ENCODE measurements at regions not wholly inside any gene's neighbourhood (a gene's known extent, or its start where the extent isn't known, plus 50 kb on each side); places are given as distances from the start of the nearest gene placed in this dataset.
"Not testable (repeated sequence)": the region's sequence is repeated elsewhere in the genome, so short reads cannot be mapped to it uniquely, and the experiment has no call there.

DNA sequence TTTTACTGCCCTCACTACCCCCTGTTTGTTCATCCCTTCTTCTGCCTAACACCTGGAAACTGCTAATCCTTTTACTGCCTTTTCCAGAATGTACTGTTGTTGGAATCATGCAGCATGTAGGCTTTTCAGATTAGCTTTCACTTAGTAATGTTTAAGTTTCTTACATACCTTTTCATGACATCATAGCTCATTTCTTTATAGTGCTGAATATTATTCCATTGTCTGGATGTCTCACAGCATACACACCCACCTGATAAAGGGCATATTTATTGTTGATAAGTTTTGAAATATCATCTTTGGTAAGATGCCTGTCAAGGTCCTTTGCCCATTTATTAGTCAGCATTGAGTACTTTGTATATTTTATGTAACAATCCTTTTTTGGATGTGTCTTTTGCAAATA is 588.2 kb upstream of the NRSN1 start:
- Histone ChIP-seq H4K20me1 (ENCODE audit: insufficient read depth, low read length) (no peaks in the 10 kb centered on the region), H3K27ac (ENCODE audit: low read length) (no peak overlapping the region), H3K9me3 (ENCODE audit: insufficient read depth, low read length) (no peaks in the 10 kb centered on the region), H3K4me3 (ENCODE audit: low read length) (no peak overlapping the region), H2AFZ (ENCODE audit: low read depth, low read length) (no peak overlapping the region), H3K9ac (ENCODE audit: low read length) (no peak overlapping the region), H3K4me2 (ENCODE audit: low read length) (no peak overlapping the region), H3K27me3 (ENCODE audit: low read depth, low read length) (no peaks in the 10 kb centered on the region), H3K36me3 (replicated peaks; ENCODE audit: low read depth, low read length) (peaks cover 5% of the 10 kb centered on the region), H3K79me2 (ENCODE audit: low read length) (no peaks in the 10 kb centered on the region), H3K4me1 (ENCODE audit: low read length) (peaks cover 4% of the 10 kb centered on the region)
- TF ChIP-seq, protein P1, sequence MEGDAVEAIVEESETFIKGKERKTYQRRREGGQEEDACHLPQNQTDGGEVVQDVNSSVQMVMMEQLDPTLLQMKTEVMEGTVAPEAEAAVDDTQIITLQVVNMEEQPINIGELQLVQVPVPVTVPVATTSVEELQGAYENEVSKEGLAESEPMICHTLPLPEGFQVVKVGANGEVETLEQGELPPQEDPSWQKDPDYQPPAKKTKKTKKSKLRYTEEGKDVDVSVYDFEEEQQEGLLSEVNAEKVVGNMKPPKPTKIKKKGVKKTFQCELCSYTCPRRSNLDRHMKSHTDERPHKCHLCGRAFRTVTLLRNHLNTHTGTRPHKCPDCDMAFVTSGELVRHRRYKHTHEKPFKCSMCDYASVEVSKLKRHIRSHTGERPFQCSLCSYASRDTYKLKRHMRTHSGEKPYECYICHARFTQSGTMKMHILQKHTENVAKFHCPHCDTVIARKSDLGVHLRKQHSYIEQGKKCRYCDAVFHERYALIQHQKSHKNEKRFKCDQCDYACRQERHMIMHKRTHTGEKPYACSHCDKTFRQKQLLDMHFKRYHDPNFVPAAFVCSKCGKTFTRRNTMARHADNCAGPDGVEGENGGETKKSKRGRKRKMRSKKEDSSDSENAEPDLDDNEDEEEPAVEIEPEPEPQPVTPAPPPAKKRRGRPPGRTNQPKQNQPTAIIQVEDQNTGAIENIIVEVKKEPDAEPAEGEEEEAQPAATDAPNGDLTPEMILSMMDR (IDR thresholded peaks at IDR 0.05; ENCODE audit: low read depth, low read length) = no peak
- no peak for TF ChIP-seq EZH2phosphoT487 (IDR thresholded peaks at IDR 0.05; ENCODE audit: low read depth)

DNA sequence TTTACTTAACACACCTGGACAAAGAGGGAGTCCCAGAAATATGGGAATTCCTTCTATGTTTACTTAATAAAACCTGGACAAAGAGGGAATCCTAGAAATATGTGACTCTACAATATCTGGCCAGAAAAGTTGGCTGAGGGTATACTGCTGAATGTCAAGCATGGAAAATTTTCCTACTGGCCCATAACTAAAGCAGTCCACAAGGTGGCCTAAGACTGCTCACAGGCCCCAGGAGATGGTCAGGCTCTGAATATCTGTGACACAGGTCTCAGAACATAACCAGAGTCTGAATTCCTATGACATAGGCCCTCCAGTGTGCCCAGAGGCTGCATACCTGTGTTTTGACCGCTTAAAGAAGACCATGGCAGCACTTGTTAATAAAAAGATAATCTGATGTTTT is 578.2 kb upstream of the NRSN1 start:
- Histone ChIP-seq H3K27me3 (ENCODE audit: low read depth, low read length) (no peaks in the 10 kb centered on the region), H4K20me1 (ENCODE audit: insufficient read depth, low read length) (no peaks in the 10 kb centered on the region), H3K4me3 (ENCODE audit: low read length) (0 out of 2 replicates have a peak overlapping the region, but pooled peaks have one; percentile 10), H3K4me1 (ENCODE audit: low read length) (peaks cover 29% of the 10 kb centered on the region), H3K9ac (ENCODE audit: low read length) (peak overlapping the region; percentile 28; the same call in 1 of the 2 replicates), H3K4me2 (ENCODE audit: low read length) (peak overlapping the region; percentile 50), H3K36me3 (replicated peaks; ENCODE audit: low read depth, low read length) (peaks cover 8% of the 10 kb centered on the region), H3K79me2 (ENCODE audit: low read length) (no peaks in the 10 kb centered on the region), H2AFZ (ENCODE audit: low read depth, low read length) (peak overlapping the region; percentile 58; the same call in 1 of the 2 replicates), H3K27ac (ENCODE audit: low read length) (peak overlapping the region; percentile 76), H3K9me3 (ENCODE audit: insufficient read depth, low read length) (no peaks in the 10 kb centered on the region)
- TF ChIP-seq, protein P1 (IDR thresholded peaks at IDR 0.05; ENCODE audit: low read depth, low read length) = no peak
- no peak for TF ChIP-seq EZH2phosphoT487 (IDR thresholded peaks at IDR 0.05; ENCODE audit: low read depth)

DNA sequence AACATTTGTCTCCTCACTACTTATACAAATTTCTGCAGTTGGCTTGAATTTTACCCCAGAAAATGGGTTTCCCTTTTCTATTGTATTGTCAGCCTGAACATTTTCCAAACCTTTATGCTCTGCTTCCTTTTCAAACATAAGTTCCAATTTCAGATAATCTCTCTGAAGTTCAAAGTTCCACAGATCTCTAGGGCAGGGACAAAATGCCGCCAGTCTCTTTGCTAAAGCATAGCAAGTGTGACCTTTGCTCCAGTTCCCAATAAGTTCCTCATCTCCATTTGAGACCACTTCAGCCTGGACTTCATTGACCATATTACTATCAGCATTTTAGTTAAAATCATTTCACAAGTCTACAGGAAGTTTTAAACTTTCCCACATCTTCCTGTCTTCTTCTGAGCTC is 571.1 kb upstream of the NRSN1 start:
- H3K27me3 ChIP-seq (ENCODE audit: low read depth, low read length); H3K9ac ChIP-seq (ENCODE audit: low read length); H3K4me2 ChIP-seq (ENCODE audit: low read length); H3K9me3 ChIP-seq (ENCODE audit: insufficient read depth, low read length); H2AFZ ChIP-seq (ENCODE audit: low read depth, low read length); H3K27ac ChIP-seq (ENCODE audit: low read length); H4K20me1 ChIP-seq (ENCODE audit: insufficient read depth, low read length); H3K79me2 ChIP-seq (ENCODE audit: low read length); H3K4me1 ChIP-seq (ENCODE audit: low read length); H3K36me3 ChIP-seq (replicated peaks; ENCODE audit: low read depth, low read length); H3K4me3 ChIP-seq (ENCODE audit: low read length): not testable (repeated sequence)

DNA sequence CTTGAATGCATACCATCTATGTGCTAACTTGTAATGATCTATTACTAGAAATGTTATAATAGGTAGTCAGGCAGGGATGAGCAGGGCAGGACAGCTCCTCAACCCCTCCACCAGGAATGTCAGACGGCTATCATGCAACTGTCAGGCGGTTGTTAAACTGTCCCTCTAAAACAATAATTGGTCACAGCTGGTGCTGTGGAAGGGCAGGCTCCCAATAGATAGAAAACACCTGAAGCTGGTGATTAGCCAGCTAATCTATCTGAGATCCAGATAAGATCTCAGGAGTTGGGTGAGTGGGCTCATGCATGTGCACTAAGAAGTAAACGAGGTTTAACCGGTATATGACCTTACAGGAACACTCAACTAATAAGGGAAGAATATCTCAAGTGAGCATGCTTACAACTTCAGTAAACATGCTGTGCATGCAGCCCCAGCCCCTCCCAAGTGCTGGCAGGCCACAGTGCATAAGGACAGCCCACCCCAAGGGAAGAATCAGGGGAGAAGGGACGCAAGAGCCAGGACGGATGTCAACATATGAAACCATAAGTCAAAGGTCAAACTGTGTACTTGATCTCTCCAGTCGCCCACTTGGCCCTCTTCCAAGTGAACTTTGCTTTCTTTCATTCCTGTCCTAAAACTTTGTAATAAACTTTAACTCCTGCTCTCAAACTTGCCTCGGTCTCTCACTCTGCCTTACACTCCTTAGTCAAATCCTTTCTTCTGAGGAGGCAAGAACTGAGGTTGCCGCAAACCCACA is 566.2 kb upstream of the NRSN1 start:
- Histone ChIP-seq H4K20me1 (ENCODE audit: insufficient read depth, low read length) (no peaks in the 10 kb centered on the region), H3K9me3 (ENCODE audit: insufficient read depth, low read length) (peaks cover 3% of the 10 kb centered on the region; the same call in 1 of the 2 replicates), H3K27me3 (ENCODE audit: low read depth, low read length) (no peaks in the 10 kb centered on the region), H3K27ac (ENCODE audit: low read length) (no peak overlapping the region), H2AFZ (ENCODE audit: low read depth, low read length) (no peak overlapping the region), H3K79me2 (ENCODE audit: low read length) (no peaks in the 10 kb centered on the region), H3K36me3 (replicated peaks; ENCODE audit: low read depth, low read length) (no peaks in the 10 kb centered on the region), H3K4me1 (ENCODE audit: low read length) (no peaks in the 10 kb centered on the region), H3K9ac (ENCODE audit: low read length) (no peak overlapping the region), H3K4me3 (ENCODE audit: low read length) (no peak overlapping the region), H3K4me2 (ENCODE audit: low read length) (no peak overlapping the region)
- TF ChIP-seq EZH2phosphoT487 (IDR thresholded peaks at IDR 0.05; ENCODE audit: low read depth) = no peak
- TF ChIP-seq, protein P1 (IDR thresholded peaks at IDR 0.05; ENCODE audit: low read depth, low read length) = no peak

Measured in OCI-LY3 (cell line).